HepG2 (cell line): ENCODE measurements at regions not wholly inside any gene's neighbourhood (a gene's known extent, or its start where the extent isn't known, plus 50 kb on each side); places are given as distances from the start of the nearest gene placed in this dataset.

ENCODE experiments used
- ATAC-seq: fragments of 200-7000 bp; cut with Tn5 transposase; 3 replicates; pipeline ENCODE4 v1.9.1; 2020; ENCODE audit warnings: mild to moderate bottlenecking, moderate library complexity
- BruUV-seq: library from RNA; stranded (reverse); fragments of 400-500 nt; replicated peaks from 2 replicates; lab custom pipeline; 2021; lab: Mats Ljungman, UMichigan
- CTCF ChIA-PET: fragments of 300-600 bp; formaldehyde crosslinking; extraction: SDS; loops from one replicate; lab custom pipeline; 2021; ENCODE audit warnings: low total read pairs, inconsistent platforms, low intra/inter-chr PET ratio; lab: Yijun Ruan, JAX
- POLR2A ChIA-PET: fragments of 350-600 bp; sonication (Branson Sonifier 250); formaldehyde crosslinking; loops from one replicate; lab custom pipeline; 2020; ENCODE audit warnings: antibody characterized with exemption, inconsistent platforms; lab: Yijun Ruan, JAX
- DNase-seq: peaks from one replicate; pipeline ENCODE4 v3.0.0-alpha.2; 2015; ENCODE audit warnings: low spot score
- FAIRE-seq: peaks from 3 replicates; lab custom pipeline; 2011; peaks lifted over from hg19 to GRCh38; lab: Jason Lieb, UNC
- H2AFZ ChIP-seq: one replicate; pipeline ENCODE4 v1.6.1; 2011; ENCODE audit warnings: low read length, inconsistent platforms
- H3K27ac ChIP-seq: fragments of 300-600 bp; 3 replicates; pipeline ENCODE4 v1.8.0; 2011; ENCODE audit warnings: mixed run types, mild to moderate bottlenecking, mixed read lengths, low read length, inconsistent platforms; ENCODE audit not compliant: insufficient read depth; ENCODE audit errors: extremely low read length
- H3K27me3 ChIP-seq, 2 experiments: fragments of 200-600 bp in 1 of 2; 2 replicates in 1 of 2; 3 replicates in 1 of 2; pipeline versions ENCODE4 v1.6.0 to v1.8.0; 2011; ENCODE audit warnings: low read length in 2 of 2, mild to moderate bottlenecking in 2 of 2, moderate library complexity in 2 of 2, inconsistent platforms in 1 of 2; ENCODE audit not compliant: insufficient read depth in 2 of 2, control insufficient read depth in 1 of 2
- H3K36me3 ChIP-seq, 2 experiments: fragments of 200-600 bp in 1 of 2; replicated peaks in 1 of 2; 2 replicates in 1 of 2; 3 replicates in 1 of 2; pipeline versions ENCODE4 v1.5.1 to v1.8.0; 2011; ENCODE audit warnings: low read length in 2 of 2, inconsistent platforms in 1 of 2; ENCODE audit not compliant: insufficient read depth in 2 of 2, control insufficient read depth in 1 of 2
- H3K4me1 ChIP-seq: 2 replicates; pipeline ENCODE4 v1.5.1; 2012; ENCODE audit warnings: low read length, inconsistent platforms; ENCODE audit not compliant: insufficient read depth
- H3K4me2 ChIP-seq: 2 replicates; pipeline ENCODE4 v1.6.0; 2011; ENCODE audit warnings: low read depth, low read length, inconsistent platforms
- H3K4me3 ChIP-seq, 3 experiments: fragments of 200-600 bp in 1 of 3; sonication (generic), shearing (Covaris generic) in 1 of 3; replicated peaks in 1 of 3; 2 replicates each; pipeline ENCODE4 v1.5.1; 2011 to 2016; ENCODE audit warnings: low read length in 3 of 3, inconsistent platforms in 2 of 3, low read depth in 2 of 3, mild to moderate bottlenecking in 2 of 3, control low read depth in 1 of 3, mixed read lengths in 1 of 3; ENCODE audit not compliant: insufficient read depth in 1 of 3
- H3K79me2 ChIP-seq: one replicate; pipeline ENCODE4 v1.6.1; 2011; ENCODE audit warnings: low read length, inconsistent platforms; ENCODE audit not compliant: insufficient read depth
- H3K9ac ChIP-seq: 2 replicates; pipeline ENCODE4 v1.6.0; 2011; ENCODE audit warnings: mild to moderate bottlenecking, low read depth, low read length, inconsistent platforms; ENCODE audit not compliant: insufficient read depth
- H3K9me3 ChIP-seq: 2 replicates; pipeline ENCODE4 v1.5.1; 2012; ENCODE audit warnings: mild to moderate bottlenecking, low read length
- H4K20me1 ChIP-seq: 2 replicates; pipeline ENCODE4 v1.6.0; 2011; ENCODE audit warnings: inconsistent platforms, mild to moderate bottlenecking, low read length, moderate library complexity; ENCODE audit not compliant: insufficient read depth
- CEBPB ChIP-seq: IDR thresholded peaks from 2 replicates; pipeline ENCODE4 v1.6.1; 2011; ENCODE audit warnings: low read depth, low read length, improper control_type of control experiment, borderline replicate concordance
- CEBPG ChIP-seq: IDR thresholded peaks from 2 replicates; pipeline ENCODE4 v1.6.1; 2016
- CENPBD1 ChIP-seq: sonication (generic); formaldehyde crosslinking; IDR thresholded peaks from 2 replicates; pipeline ENCODE4 v1.8.0; 2022; ENCODE audit warnings: missing genetic modification reagents, low read depth, mild to moderate bottlenecking, borderline replicate concordance
- MZF1 ChIP-seq: sonication (generic); formaldehyde crosslinking; IDR thresholded peaks from 2 replicates; pipeline ENCODE4 v1.8.1; 2023; ENCODE audit warnings: mild to moderate bottlenecking, missing genetic modification reagents, borderline replicate concordance
- TGIF2 ChIP-seq: IDR thresholded peaks from 2 replicates; pipeline ENCODE4 v1.6.1; 2016; ENCODE audit warnings: control low read depth, missing compliant biosample characterization
- ZBTB39 ChIP-seq: sonication (generic); formaldehyde crosslinking; IDR thresholded peaks from 2 replicates; pipeline ENCODE4 v1.5.0; 2020; ENCODE audit warnings: missing genetic modification reagents
- ZNF20 ChIP-seq: sonication (generic); formaldehyde crosslinking; IDR thresholded peaks from 2 replicates; pipeline ENCODE4 v1.4.0; 2020; ENCODE audit warnings: mild to moderate bottlenecking, moderate library complexity, missing genetic modification reagents
- ZNF451 ChIP-seq: sonication (generic); formaldehyde crosslinking; IDR thresholded peaks from 2 replicates; pipeline ENCODE4 v1.5.0; 2020; ENCODE audit warnings: mild to moderate bottlenecking, missing genetic modification reagents
- ZNF670 ChIP-seq: sonication (generic); formaldehyde crosslinking; IDR thresholded peaks from 2 replicates; pipeline ENCODE4 v1.8.0; 2022; ENCODE audit warnings: mild to moderate bottlenecking, missing genetic modification reagents, borderline replicate concordance
- WGBS: methylation state at CpG from one replicate; pipeline ENCODE4 v1.1.6; 2017; ENCODE audit warnings: low lambda C conversion rate; 5-methylcytosine and 5-hydroxymethylcytosine counted together
- in situ Hi-C: cut with HindIII; loops from 2 replicates; pipeline ENCODE4 v1.10.0; 2017; ENCODE audit warnings: low pct_unique_long_range_greater_than_20kb; ENCODE audit not compliant: extremely low pct_ligation_motif_present
- intact Hi-C: fragments of 100-400 bp; cut with micrococcal nuclease; formaldehyde crosslinking; loops from one replicate; pipeline ENCODE4 v1.10.0; 2022; ENCODE audit not compliant: unreplicated experiment

- no peak for TF ChIP-seq ZBTB39 (CRISPR knock-in tag)
- no peak for TF ChIP-seq ZNF451 (CRISPR knock-in tag)
- TF ChIP-seq CEBPG (CRISPR knock-in tag), result 0 out of 2 replicates have a peak, but pooled peaks have one; percentile 17
- peak; percentile 93; the same call in 1 of the 2 replicates for TF ChIP-seq ZNF670 (CRISPR knock-in tag)
- TF ChIP-seq CEBPB, result peak; percentile 66; the same call in 1 of the 2 replicates
- no peak for TF ChIP-seq ZNF20 (CRISPR knock-in tag)
Measured at GRCh38 chr3:126277629-126278378, 79.4 kb downstream of the KLF15 start (continued).

GRCh38 chr3:126275620-126275904 is 81.6 kb downstream of the KLF15 start:
- Histone ChIP-seq H3K36me3 (no peaks in the 10 kb centered on the region), H3K27ac (no peak overlapping the region), H4K20me1 (no peaks in the 10 kb centered on the region), H2AFZ (no peak overlapping the region), H3K9ac (no peak overlapping the region), H3K27me3 (peaks cover 2 to 19% of the 10 kb centered on the region in 2 experiments; a peak in 2 of 5 replicates), H3K9me3 (no peaks in the 10 kb centered on the region), H3K4me1 (peaks cover 11% of the 10 kb centered on the region; the same call in 1 of the 2 replicates), H3K4me3 (no peak overlapping the region), H3K4me2 (no peak overlapping the region), H3K79me2 (no peaks in the 10 kb centered on the region)
- BruUV-seq, result no TSS peak
- intact Hi-C loops, result no loop called here
- ChIA-PET POLR2A (no interaction called here), CTCF (no interaction called here)
- FAIRE-seq (no peak), ATAC-seq (no peak), DNase-seq (no peak)
- 59% methylated on average over 2 of the region's 2 CpGs for WGBS
- TF ChIP-seq TGIF2 (CRISPR knock-in tag) (no peak), MZF1 (CRISPR knock-in tag) (no peak), CENPBD1 (CRISPR knock-in tag) (no peak)
- in situ Hi-C loops, result no loop called here
